HG03095 (cell line): ENCODE measurements at regions not wholly inside any gene's neighbourhood (a gene's known extent, or its start where the extent isn't known, plus 50 kb on each side); places are given as distances from the start of the nearest gene placed in this dataset.
A peak's percentile ranks its signal among the peaks of the same experiment; 100 is the strongest.
"Not testable (repeated sequence)": the region's sequence is repeated elsewhere in the genome, so short reads cannot be mapped to it uniquely, and the experiment has no call there.

Source experiments
- ATAC-seq: cut with Tn5 transposase; IDR thresholded peaks from one replicate; pipeline ENCODE4 v1.9.1; 2021; ENCODE audit warnings: moderate library complexity; ENCODE audit not compliant: unreplicated experiment

- no peak for ATAC-seq
Observed at GRCh38 chr4:181061787-181062186, 1181.4 kb upstream of the TENM3 start.

GRCh38 chr4:181063212-181063611, 1180.0 kb upstream of the TENM3 start:
- no peak for ATAC-seq

- ATAC-seq: no peak
Observed at GRCh38 chr4:181077341-181077740, 1165.9 kb upstream of the TENM3 start.

- no peak for ATAC-seq
Observed at GRCh38 chr4:181078196-181078595, 1165.0 kb upstream of the TENM3 start.

- no peak for ATAC-seq
Observed at GRCh38 chr4:181083757-181084361, 1159.3 kb upstream of the TENM3 start.

GRCh38 chr4:181085557-181085956, 1157.6 kb upstream of the TENM3 start:
- ATAC-seq: no peak

GRCh38 chr4:181105487-181105886, 1137.7 kb upstream of the TENM3 start:
- ATAC-seq: no peak

- no peak for ATAC-seq
Observed at GRCh38 chr4:181106398-181106797, 1136.8 kb upstream of the TENM3 start.

- ATAC-seq: no peak
Observed at GRCh38 chr4:181108237-181108636, 1135.0 kb upstream of the TENM3 start.

GRCh38 chr4:181119186-181119585, 1124.0 kb upstream of the TENM3 start:
- ATAC-seq: no peak

GRCh38 chr4:181121733-181122132, 1121.5 kb upstream of the TENM3 start:
- ATAC-seq: no peak

- ATAC-seq: no peak
Observed at GRCh38 chr4:181127171-181127570, 1116.0 kb upstream of the TENM3 start.

GRCh38 chr4:181130317-181130716, 1112.9 kb upstream of the TENM3 start:
- ATAC-seq: not testable (repeated sequence)

GRCh38 chr4:181137351-181137750, 1105.9 kb upstream of the TENM3 start:
- no peak for ATAC-seq

GRCh38 chr4:181138116-181138515, 1105.1 kb upstream of the TENM3 start:
- ATAC-seq: no peak

GRCh38 chr4:181140037-181140603, 1103.1 kb upstream of the TENM3 start:
- ATAC-seq: no peak

- ATAC-seq: peak; percentile 90
Observed at GRCh38 chr4:181143250-181143854, 1099.8 kb upstream of the TENM3 start.

- ATAC-seq: no peak
Observed at GRCh38 chr4:181146051-181146450, 1097.2 kb upstream of the TENM3 start.

GRCh38 chr4:181147416-181147951, 1095.7 kb upstream of the TENM3 start:
- ATAC-seq: no peak

GRCh38 chr4:181148470-181148869, 1094.7 kb upstream of the TENM3 start:
- no peak for ATAC-seq

GRCh38 chr4:181150191-181150590, 1093.0 kb upstream of the TENM3 start:
- ATAC-seq: no peak

GRCh38 chr4:181151856-181152255, 1091.3 kb upstream of the TENM3 start:
- no peak for ATAC-seq
